GM18909 (cell line): ENCODE measurements at regions not wholly inside any gene's neighbourhood (a gene's known extent, or its start where the extent isn't known, plus 50 kb on each side); places are given as distances from the start of the nearest gene placed in this dataset.

Experiments
- ATAC-seq: cut with Tn5 transposase; IDR thresholded peaks from one replicate; pipeline ENCODE4 v1.9.1; 2021; ENCODE audit warnings: mild to moderate bottlenecking; ENCODE audit not compliant: unreplicated experiment, poor library complexity

GRCh38 chr13:23979361-23980159 is 82.3 kb upstream of the C1QTNF9B start:
- ATAC-seq: peak; percentile 72

- peak; percentile 96 for ATAC-seq
These were observed 82.9 kb upstream of the C1QTNF9B start for GRCh38 chr13:23980160-23980551.

GRCh38 chr13:23983671-23984070 is 86.4 kb upstream of the C1QTNF9B start:
- no peak for ATAC-seq

GRCh38 chr13:23984546-23984945 is 87.2 kb upstream of the C1QTNF9B start:
- ATAC-seq: no peak

DNA sequence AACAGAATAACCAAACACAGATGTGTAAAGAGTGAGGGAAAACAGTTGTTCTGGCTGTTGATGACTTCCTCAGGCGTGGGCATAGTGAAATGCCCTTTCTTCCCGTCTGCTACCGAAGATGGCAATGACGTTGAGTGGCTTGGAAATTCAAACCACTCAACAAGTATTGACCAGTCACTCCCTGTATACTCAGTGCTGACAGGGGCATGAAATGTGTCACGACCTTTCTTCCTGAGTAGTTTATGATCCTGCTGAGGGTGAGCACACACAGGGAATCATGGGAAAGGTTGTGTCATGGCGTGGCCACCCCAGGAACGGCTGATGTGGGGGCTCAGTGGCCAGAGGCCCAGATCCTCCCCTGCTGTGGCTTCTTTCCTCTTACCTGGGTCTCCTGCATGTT is 87.8 kb upstream of the C1QTNF9B start:
- ATAC-seq: no peak

DNA sequence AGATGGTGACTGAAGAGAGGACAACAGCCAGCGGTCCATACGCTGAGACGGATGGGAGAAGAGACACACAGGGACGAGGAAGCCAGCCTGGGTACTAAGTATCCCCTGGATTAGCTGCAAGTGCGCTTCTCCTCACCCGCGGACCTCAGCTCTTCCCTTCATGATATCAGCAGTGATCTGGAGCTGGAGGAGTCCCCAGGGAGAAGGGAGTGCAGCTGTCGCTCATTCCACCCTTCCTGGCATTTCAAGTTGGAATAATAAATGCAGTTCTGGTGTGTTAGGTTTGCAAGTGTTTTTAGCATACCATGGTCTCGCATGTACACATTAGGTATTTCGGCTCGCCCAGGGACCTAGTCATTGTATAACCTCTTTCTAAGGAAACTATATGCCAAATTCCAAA is 88.5 kb upstream of the C1QTNF9B start:
- ATAC-seq: no peak

- ATAC-seq: no peak
These were observed 89.3 kb upstream of the C1QTNF9B start for GRCh38 chr13:23986619-23987018.

GRCh38 chr13:23987331-23987894 is 90.1 kb upstream of the C1QTNF9B start:
- ATAC-seq: no peak

DNA sequence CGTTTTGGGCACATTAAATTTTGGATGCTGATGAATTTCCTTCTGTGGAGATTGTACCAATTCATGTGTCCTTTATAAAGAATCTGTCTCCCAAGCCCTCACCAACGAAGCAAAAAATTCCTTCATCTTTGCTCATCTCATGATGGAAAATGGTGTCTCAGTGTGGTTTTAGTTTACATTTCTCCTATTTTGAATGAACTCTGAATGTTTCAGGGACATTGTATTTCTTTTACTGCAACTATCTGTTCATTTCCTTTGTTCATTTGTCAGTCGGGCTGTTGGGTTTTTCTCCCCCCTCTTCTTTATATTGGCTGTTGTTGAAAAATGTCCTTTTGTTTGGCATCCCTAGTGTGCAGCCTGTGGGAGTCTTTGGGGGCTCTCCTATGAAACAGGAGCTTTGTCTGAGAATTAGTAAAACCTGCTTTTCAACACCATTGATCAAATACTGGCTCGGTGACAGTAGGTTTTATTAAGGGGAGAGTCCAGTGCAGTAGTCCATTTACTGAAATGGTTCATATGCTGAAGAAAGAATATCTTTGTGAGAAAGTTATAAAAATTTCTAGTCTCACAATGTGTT is 91.3 kb upstream of the C1QTNF9B start:
- no peak for ATAC-seq

DNA sequence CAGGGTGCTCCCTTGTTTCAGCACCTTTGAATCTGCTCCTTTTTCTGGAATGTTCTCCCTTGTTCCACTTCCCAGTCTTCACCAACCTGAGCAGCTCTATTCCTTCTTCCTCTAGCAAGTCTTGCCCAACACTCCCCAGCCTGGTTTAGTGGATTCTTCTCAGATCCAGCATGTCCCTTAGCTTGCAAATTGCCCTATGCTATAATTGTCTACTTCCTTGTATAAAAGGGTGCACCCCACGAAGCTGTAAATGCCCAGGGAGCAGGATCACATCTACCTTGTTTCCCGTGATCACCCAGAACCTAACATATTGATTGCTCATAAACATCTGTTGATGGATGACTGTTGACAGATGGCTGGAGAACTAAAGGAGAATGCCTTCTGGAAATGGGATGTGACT is 93.2 kb upstream of the C1QTNF9B start:
- ATAC-seq: no peak

GRCh38 chr13:23991119-23991518 is 93.8 kb upstream of the C1QTNF9B start:
- ATAC-seq: no peak

- ATAC-seq: no peak
These were observed 95.7 kb upstream of the C1QTNF9B start for GRCh38 chr13:23992781-23993679.

DNA sequence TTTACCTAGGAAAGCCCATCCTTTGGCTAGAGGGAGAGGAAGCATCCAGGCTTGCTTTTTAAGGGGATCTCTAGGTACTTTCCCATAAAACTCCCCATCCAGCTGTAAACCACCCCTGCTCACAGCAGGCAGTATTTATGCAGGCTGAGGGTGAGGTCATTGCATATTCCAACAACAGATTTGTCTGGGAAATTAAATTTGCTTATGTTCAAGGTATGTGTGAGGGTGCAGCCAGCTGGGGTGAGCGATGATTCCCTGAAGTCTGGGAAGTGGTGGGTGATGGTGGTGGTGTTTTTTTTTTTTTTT is 96.3 kb upstream of the C1QTNF9B start:
- ATAC-seq: no peak

DNA sequence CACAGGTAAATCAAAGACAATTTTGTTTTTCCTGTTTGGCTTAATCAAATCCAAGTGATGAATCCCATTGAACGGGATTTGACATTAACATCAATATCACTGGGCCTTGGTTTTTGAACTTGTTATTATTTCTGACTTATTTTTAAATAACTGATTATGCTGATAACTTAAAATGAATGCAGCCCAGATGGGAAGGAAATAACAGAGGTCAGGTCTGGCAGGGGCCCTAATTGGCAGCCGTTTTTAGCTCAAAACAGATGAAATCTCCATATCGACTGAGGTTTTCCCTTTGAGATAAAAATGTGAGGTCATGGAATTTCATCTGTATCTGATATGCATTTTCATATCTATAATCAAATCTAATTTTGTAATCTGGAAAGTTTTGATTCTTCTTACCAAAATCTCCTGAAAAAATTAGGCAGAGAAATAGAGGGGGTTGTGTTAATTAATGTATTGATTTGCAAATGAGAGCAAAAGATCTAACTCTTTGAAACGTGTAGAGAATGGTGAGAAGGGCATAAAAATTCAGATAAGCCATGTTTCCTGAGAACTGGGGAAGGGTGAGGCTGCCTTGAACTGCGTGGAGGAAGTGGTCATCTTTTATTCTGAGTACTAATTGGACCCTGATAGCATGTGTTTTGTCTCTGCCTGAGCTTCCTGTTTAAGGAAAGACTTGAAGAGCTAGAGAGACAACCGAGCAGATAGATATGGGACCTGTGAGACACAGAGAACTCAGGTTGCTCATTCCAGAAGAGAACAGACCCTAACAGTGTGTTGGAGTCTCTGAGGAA is 98.2 kb upstream of the C1QTNF9B start:
- ATAC-seq: no peak

DNA sequence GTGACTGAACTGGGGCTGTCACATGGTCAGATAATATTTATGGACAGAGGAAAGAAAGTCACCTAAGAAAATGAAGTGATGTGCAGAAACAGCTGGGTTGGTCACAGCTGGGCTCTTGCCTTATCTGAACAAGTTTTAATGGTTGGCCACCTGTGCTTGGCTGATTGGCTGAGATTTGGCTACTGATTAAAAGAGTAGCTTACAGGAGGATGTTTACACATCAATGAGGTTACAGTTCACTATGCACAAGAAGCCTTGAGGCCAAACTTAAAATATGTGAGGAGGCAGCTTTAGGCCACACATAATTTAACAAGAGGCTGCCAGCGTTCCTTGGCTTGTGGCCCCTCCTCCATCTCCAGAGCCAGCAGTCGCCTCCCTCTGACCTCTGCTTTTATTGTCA is 99.2 kb upstream of the C1QTNF9B start:
- ATAC-seq: peak; percentile 57

DNA sequence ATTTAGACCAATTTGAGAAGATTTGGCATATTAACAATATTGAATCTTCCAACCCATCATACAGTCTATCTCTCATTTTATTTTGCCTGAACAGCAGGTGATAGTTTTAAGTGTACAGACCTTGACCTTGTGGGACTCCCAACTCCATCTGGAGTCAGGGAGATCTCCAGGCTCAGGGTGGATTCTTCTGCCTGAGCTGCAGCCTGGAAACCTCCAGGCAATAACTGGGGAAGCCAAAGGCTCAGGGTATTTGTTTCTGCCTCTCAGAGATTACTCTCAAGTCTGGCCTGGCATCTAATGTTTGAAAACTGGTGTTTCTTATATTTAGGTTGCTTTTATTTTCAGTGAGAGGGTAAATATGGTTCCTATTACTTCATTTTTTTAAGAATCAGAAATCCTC is 102.1 kb upstream of the C1QTNF9B start:
- ATAC-seq: no peak

- no peak for ATAC-seq
These were observed 105.0 kb upstream of the C1QTNF9B start for GRCh38 chr13:24002206-24002815.

DNA sequence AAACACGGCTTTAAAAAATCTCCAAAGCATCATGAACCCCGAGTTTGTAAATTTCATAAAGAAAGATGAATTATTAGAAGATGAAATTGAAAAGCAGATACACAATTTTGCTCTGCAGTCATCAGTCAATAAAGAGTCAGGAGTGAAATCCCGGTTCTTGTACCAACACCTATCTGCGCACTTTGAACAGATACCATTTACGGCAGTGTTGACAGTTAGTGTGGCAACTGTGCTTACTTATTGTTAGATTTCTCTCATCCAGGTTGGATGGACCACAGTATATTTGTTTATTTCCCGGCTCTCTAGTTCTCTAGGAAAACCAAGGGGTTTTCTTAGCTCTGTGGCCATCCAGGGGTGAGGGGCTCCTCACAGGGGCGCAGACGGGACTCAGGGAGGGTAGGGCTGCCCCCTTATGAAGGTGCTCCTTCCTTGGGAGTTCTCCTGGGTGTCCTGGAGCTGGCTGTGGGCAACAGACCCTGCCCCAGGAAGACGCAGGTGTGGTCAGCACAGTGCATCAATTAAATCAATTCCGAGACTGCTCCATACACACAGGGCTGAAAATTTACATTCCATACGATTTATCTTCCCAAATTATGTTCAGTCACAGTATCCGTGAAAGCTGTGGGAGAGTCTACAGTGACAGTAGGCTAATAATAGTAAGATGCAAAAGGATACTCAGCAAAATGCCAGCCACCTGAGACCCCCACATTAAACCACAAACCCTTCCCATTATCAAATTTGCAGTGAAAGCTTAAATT is 107.0 kb upstream of the C1QTNF9B start:
- no peak for ATAC-seq

DNA sequence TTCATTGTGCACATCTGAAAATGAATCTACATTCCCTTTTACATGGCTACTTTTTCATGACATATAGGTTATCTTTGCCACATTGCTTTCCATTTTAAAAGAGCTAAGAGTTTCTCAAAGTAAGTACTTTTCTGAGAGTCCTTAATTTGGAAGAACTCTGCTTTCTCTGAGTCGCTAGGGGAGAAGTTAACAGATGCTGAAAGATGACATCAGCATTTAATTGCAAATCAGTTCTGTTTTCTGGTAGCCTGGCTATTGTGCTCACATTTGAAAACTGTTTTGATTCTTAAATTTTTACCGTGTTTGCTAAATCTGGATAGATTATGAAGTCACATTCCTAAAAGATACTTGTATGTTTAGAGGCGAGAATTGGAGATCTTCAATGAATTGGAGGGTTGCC is 107.7 kb upstream of the C1QTNF9B start:
- ATAC-seq: no peak
